ENCODE measurements at regions not wholly inside any gene's neighbourhood (a gene's known extent, or its start where the extent isn't known, plus 50 kb on each side); places are given as distances from the start of the nearest gene placed in this dataset.

- TF ChIP-seq GATA2 (IDR thresholded peaks at IDR 0.05; ENCODE audit: low read depth, low read length) (no peak), GATA3 (IDR thresholded peaks at IDR 0.05; ENCODE audit: low read depth, low read length) (no peak)
Measured at GRCh38 chr20:10758446-10758845, 84.6 kb upstream of the JAG1 start.

Data from SH-SY5Y (cell line).